Vagina (tissue), 2 donors: ENCODE measurements at regions not wholly inside any gene's neighbourhood (a gene's known extent, or its start where the extent isn't known, plus 50 kb on each side); places are given as distances from the start of the nearest gene placed in this dataset.
A peak's percentile ranks its signal among the peaks of the same experiment; 100 is the strongest.

ENCODE experiments used
- DNase-seq, 2 donors: peaks; one replicate each; pipeline ENCODE4 v3.0.0-alpha.2; 2017; ENCODE audit errors: extremely low spot score in 2 of 2
- H3K27ac ChIP-seq: fragments of 200-600 bp; sonication (generic); one replicate; pipeline ENCODE4 v1.5.1; 2019
- H3K27me3 ChIP-seq: fragments of 200-600 bp; sonication (generic); one replicate; pipeline ENCODE4 v1.5.1; 2019
- H3K36me3 ChIP-seq, 2 donors: fragments of 200-600 bp; sonication (generic); one replicate each; pipeline ENCODE4 v1.5.1; 2017 to 2019
- H3K4me1 ChIP-seq: fragments of 200-600 bp; sonication (generic); one replicate; pipeline ENCODE4 v1.5.1; 2019
- H3K4me3 ChIP-seq, 2 donors: fragments of 200-600 bp; sonication (generic); 1 replicate in 1 of 2; 2 replicates in 1 of 2; pipeline ENCODE4 v1.5.1; 2016 to 2019
- H3K9me3 ChIP-seq: fragments of 200-600 bp; sonication (generic); one replicate; pipeline ENCODE4 v1.5.1; 2019
- POLR2A ChIP-seq, 2 donors: fragments of 450-650 bp; IDR thresholded peaks; one replicate each; pipeline ENCODE4 v1.6.1; 2017; ENCODE audit warnings: antibody characterized with exemption in 2 of 2, mild to moderate bottlenecking in 2 of 2, moderate library complexity in 2 of 2
- POLR2AphosphoS5 ChIP-seq, 2 donors: sonication (generic); formaldehyde crosslinking; IDR thresholded peaks; one replicate each; pipeline ENCODE4 v1.9.0; 2017; ENCODE audit warnings: antibody characterized with exemption in 2 of 2, mild to moderate bottlenecking in 2 of 2, low read depth in 1 of 2; ENCODE audit not compliant: insufficient read depth in 1 of 2
- intact Hi-C: fragments of 100-400 bp; cut with DNase I; formaldehyde crosslinking; loops from one replicate; pipeline ENCODE4 v1.15.1; 2023
- TF ChIP-seq, protein P1 (sequence below), 3 experiments: fragments of 450-650 bp in 2 of 3; fragments of 200-600 bp in 1 of 3; sonication (generic) in 1 of 3; IDR thresholded peaks; one replicate each; pipeline ENCODE4 v1.5.1; 2017 to 2019; ENCODE audit warnings: antibody characterized with exemption in 3 of 3, mild to moderate bottlenecking in 2 of 3, moderate library complexity in 2 of 3

DNA sequence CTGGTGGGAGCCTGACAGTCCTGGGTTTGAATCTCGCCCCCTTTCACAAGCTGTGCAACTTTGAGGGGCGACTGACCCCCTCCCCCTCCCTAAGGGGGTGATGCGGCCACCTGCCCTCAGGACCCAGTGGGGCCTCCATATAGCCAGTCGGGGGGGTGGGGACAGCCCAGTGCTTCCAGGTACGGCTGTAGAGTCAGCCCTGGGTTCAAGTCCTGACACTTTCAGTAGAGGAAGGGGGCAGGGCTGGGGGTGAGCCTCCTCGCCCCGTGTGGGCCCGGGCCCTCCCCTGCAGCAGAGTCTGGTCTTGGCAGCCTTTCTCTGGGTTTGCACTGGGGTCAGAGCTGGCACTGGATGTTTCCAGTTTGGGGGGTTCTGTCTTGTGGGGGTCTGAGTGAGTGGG, 216.3 kb downstream of the C9orf50 start:
- no peak for TF ChIP-seq POLR2A (IDR thresholded peaks at IDR 0.05)
- no peak for TF ChIP-seq POLR2AphosphoS5 (IDR thresholded peaks at IDR 0.05; ENCODE audit: insufficient read depth in 1 of 2, low read depth in 1 of 2)
- TF ChIP-seq, protein P1, sequence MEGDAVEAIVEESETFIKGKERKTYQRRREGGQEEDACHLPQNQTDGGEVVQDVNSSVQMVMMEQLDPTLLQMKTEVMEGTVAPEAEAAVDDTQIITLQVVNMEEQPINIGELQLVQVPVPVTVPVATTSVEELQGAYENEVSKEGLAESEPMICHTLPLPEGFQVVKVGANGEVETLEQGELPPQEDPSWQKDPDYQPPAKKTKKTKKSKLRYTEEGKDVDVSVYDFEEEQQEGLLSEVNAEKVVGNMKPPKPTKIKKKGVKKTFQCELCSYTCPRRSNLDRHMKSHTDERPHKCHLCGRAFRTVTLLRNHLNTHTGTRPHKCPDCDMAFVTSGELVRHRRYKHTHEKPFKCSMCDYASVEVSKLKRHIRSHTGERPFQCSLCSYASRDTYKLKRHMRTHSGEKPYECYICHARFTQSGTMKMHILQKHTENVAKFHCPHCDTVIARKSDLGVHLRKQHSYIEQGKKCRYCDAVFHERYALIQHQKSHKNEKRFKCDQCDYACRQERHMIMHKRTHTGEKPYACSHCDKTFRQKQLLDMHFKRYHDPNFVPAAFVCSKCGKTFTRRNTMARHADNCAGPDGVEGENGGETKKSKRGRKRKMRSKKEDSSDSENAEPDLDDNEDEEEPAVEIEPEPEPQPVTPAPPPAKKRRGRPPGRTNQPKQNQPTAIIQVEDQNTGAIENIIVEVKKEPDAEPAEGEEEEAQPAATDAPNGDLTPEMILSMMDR (IDR thresholded peaks at IDR 0.05), result no peak
- Histone ChIP-seq H3K4me3 (no peak overlapping the region), H3K27me3 (no peaks in the 10 kb centered on the region), H3K36me3 (no peaks in the 10 kb centered on the region), H3K4me1 (peaks cover 64% of the 10 kb centered on the region), H3K9me3 (no peaks in the 10 kb centered on the region), H3K27ac (peak overlapping the region; percentile 96)
- DNase-seq, result no peak
- intact Hi-C loops, result no loop called here

- Histone ChIP-seq H3K27me3 (no peaks in the 10 kb centered on the region), H3K27ac (peak overlapping the region; percentile 96), H3K9me3 (no peaks in the 10 kb centered on the region), H3K36me3 (no peaks in the 10 kb centered on the region), H3K4me3 (no peak overlapping the region), H3K4me1 (peaks cover 64% of the 10 kb centered on the region)
- TF ChIP-seq POLR2A (IDR thresholded peaks at IDR 0.05) (no peak), POLR2AphosphoS5 (IDR thresholded peaks at IDR 0.05; ENCODE audit: insufficient read depth in 1 of 2, low read depth in 1 of 2) (no peak)
- TF ChIP-seq, protein P1 (IDR thresholded peaks at IDR 0.05), result no peak
- intact Hi-C loops, result no loop called here
- DNase-seq, result no peak
These were observed 216.9 kb downstream of the C9orf50 start for GRCh38 chr9:129403779-129404620.

DNA sequence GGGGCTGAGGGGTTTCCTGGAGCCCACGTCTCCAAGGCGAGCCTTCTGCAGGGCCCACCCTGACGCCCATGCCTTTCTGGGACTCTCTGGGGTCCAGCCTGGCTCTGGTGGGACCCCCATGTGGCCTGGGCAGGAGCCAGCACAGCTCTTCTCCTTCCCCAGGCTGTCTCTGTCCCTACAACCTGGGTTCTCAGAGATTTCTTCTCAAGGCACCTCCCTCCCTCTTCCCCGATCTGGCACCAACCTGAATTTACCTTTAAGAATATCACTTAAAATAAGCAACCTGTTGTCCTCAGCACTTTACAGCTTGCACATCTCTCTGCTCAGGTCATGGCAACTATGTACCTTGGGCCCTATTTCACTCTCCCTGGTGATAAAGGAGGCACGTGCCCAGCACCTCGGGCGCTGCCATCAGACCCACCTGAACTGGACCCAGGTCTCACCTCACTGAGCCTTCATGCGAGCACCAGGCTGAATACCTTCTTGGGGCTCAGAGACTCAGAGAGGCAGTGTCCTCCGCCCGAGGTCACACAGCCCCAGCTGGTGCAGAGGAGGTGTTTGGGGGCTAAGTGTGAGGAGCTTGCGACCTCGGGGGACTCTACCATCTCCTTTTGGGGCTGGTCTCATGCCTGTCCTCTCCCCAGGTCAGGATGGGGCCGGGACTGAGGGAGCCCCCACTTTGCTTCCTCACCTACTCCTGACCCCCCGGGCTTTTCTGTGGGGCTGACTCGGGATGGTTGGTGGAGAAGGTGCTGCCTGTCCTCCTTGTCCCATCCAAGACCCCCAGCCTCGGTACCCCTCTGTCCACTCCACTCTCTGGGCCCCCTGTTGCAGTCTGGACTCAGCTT, 217.7 kb downstream of the C9orf50 start:
- peaks cover 62% of the 10 kb centered on the region for H3K4me1 ChIP-seq
- no peaks in the 10 kb centered on the region for H3K27me3 ChIP-seq
- H3K4me3 ChIP-seq, result peak overlapping the region in 1 of 2 donors; percentile 35
- no peaks in the 10 kb centered on the region for H3K36me3 ChIP-seq
- TF ChIP-seq, protein P1 (IDR thresholded peaks at IDR 0.05), result no peak
- TF ChIP-seq POLR2AphosphoS5 (IDR thresholded peaks at IDR 0.05; ENCODE audit: insufficient read depth in 1 of 2, low read depth in 1 of 2), result no peak
- TF ChIP-seq POLR2A (IDR thresholded peaks at IDR 0.05), result no peak
- intact Hi-C loops, result no loop called here
- no peak for DNase-seq
- H3K9me3 ChIP-seq, result no peaks in the 10 kb centered on the region
- H3K27ac ChIP-seq, result peak overlapping the region; percentile 96

DNA sequence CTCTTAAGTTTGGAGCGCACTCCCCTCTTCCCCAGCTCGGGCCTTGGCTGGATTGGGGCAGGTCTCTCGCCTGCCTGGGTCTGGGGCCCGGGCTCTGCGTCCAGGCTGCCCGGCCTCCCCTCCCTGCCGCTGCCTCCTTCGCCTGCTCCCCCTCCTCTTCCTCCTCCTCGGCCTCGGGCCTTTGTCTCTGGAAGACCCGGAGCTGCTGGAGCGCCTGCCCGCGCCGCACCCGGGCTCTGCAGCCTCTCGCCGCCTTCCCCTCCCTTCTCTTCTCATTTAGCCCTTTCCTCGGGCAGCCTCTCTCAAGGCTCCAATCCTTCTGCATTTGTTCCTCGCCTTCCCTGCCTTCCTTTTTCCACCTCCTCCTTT, 218.5 kb downstream of the C9orf50 start:
- no peaks in the 10 kb centered on the region for H3K27me3 ChIP-seq
- peaks cover 59% of the 10 kb centered on the region for H3K4me1 ChIP-seq
- peak overlapping the region; percentile 96 for H3K27ac ChIP-seq
- no peak for DNase-seq
- TF ChIP-seq, protein P1 (IDR thresholded peaks at IDR 0.05), result no peak
- TF ChIP-seq POLR2AphosphoS5 (IDR thresholded peaks at IDR 0.05; ENCODE audit: insufficient read depth in 1 of 2, low read depth in 1 of 2), result no peak
- no peak for TF ChIP-seq POLR2A (IDR thresholded peaks at IDR 0.05)
- H3K36me3 ChIP-seq, result no peaks in the 10 kb centered on the region
- peak overlapping the region; percentile 22 to 35 for H3K4me3 ChIP-seq
- no peaks in the 10 kb centered on the region for H3K9me3 ChIP-seq
- intact Hi-C loops, result no loop called here
